Ishikawa (cell line): ENCODE measurements at regions not wholly inside any gene's neighbourhood (a gene's known extent, or its start where the extent isn't known, plus 50 kb on each side); places are given as distances from the start of the nearest gene placed in this dataset.

Experiments
- CEBPB ChIP-seq: IDR thresholded peaks from 2 replicates; pipeline ENCODE4 v1.6.1; 2012
- CREB1 ChIP-seq: IDR thresholded peaks from 2 replicates; pipeline ENCODE4 v1.6.1; 2012; ENCODE audit warnings: low read depth
- EGR1 ChIP-seq: IDR thresholded peaks from 2 replicates; pipeline ENCODE4 v1.6.1; 2012
- EP300 ChIP-seq: IDR thresholded peaks from 2 replicates; pipeline ENCODE4 v1.6.1; 2012; ENCODE audit warnings: borderline replicate concordance
- FOXM1 ChIP-seq: IDR thresholded peaks from 2 replicates; pipeline ENCODE4 v1.6.1; 2012; ENCODE audit warnings: low read depth, borderline replicate concordance
- MAX ChIP-seq: IDR thresholded peaks from 2 replicates; pipeline ENCODE4 v1.6.1; 2012
- NFIC ChIP-seq: IDR thresholded peaks from 2 replicates; pipeline ENCODE4 v1.6.1; 2012
- REST ChIP-seq: IDR thresholded peaks from 2 replicates; pipeline ENCODE4 v1.6.1; 2012; ENCODE audit warnings: low read depth, mild to moderate bottlenecking
- TAF1 ChIP-seq: IDR thresholded peaks from 2 replicates; pipeline ENCODE4 v1.6.1; 2012; ENCODE audit warnings: low read depth, mild to moderate bottlenecking
- TEAD4 ChIP-seq: IDR thresholded peaks from 2 replicates; pipeline ENCODE4 v1.6.1; 2012
- USF1 ChIP-seq: IDR thresholded peaks from 2 replicates; pipeline ENCODE4 v1.6.1; 2012
- ZBTB7A ChIP-seq: IDR thresholded peaks from 2 replicates; pipeline ENCODE4 v1.6.1; 2012; ENCODE audit warnings: low read depth

- no peak for TF ChIP-seq EGR1
- no peak for TF ChIP-seq ZBTB7A
- TF ChIP-seq MAX: no peak
- no peak for TF ChIP-seq NFIC
- TF ChIP-seq TEAD4: no peak
- TF ChIP-seq USF1: no peak
- no peak for TF ChIP-seq REST
- no peak for TF ChIP-seq CEBPB
- TF ChIP-seq TAF1: no peak
- TF ChIP-seq FOXM1: no peak
- TF ChIP-seq CREB1: no peak
- no peak for TF ChIP-seq EP300
These were observed 841.5 kb upstream of the FLRT2 start for GRCh38 chr14:84688297-84689025.
